ENCODE measurements at regions not wholly inside any gene's neighbourhood (a gene's known extent, or its start where the extent isn't known, plus 50 kb on each side); places are given as distances from the start of the nearest gene placed in this dataset.

GRCh38 chr2:7972670-7973069, 709.2 kb upstream of the ID2 start:
- TF ChIP-seq CTCF (IDR thresholded peaks at IDR 0.05) (no peak), POLR2A (IDR thresholded peaks at IDR 0.05) (no peak)
